GM18517 (cell line): ENCODE measurements at regions not wholly inside any gene's neighbourhood (a gene's known extent, or its start where the extent isn't known, plus 50 kb on each side); places are given as distances from the start of the nearest gene placed in this dataset.

Experiments
- ATAC-seq: cut with Tn5 transposase; IDR thresholded peaks from one replicate; pipeline ENCODE4 v1.9.1; 2021; ENCODE audit warnings: mild to moderate bottlenecking, moderate library complexity; ENCODE audit not compliant: unreplicated experiment

DNA sequence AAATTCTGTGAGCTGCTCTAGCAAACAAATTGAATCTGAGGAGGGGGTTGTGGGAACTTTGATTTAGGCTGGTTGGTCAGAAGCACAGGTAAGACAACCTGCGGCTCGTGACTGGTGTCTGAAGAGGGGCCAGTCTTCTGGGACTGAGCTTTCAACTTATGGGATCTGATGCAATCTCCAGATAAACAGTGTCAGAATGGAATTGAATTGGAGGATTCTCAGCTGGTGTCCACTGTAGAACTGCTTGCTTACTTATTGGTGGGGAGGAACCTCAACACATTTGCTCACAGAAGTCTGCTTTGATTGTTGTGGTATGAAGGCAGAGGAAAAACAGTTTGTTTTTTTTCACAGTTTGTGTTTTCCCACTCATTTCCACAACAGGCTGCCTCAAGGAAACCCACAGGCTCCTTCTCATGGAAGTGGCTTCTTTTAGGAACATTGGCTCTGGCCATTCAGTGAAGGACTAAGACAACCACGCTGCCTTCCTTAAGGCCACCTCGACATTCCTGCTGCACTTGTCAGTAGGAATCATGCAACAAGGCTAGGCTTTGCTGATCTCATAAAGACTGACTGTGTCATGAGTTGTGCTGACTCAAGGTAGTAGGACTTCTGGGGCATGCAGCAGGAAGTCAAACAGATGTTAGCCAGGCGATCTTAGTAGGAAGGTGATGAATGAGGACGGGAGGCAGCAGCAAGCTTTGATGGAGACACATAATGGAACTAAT, 104.7 kb downstream of the TSN start:
- ATAC-seq: no peak

DNA sequence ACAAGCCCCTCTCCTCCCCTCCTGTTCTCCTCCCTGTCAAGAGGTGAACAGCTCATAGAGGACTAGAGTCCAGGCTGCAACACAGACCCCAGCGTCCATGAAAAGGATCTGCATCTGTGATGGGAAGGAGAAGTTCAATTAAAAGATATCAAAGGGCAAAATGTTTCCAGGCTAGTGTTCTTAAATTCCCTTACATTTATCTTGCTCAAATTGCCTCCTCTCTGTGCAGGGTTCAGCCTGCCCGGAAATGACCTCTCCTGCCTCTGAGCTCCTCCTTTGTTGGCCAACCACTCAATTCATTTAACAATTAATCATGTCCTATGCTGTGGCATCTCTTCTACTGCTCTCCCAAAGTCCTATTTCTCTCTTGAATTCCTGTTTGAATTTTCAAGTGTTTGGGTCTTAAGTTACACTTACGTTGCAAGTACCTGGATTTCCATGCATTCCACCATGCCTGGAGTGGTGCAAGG, 105.3 kb downstream of the TSN start:
- no peak for ATAC-seq

DNA sequence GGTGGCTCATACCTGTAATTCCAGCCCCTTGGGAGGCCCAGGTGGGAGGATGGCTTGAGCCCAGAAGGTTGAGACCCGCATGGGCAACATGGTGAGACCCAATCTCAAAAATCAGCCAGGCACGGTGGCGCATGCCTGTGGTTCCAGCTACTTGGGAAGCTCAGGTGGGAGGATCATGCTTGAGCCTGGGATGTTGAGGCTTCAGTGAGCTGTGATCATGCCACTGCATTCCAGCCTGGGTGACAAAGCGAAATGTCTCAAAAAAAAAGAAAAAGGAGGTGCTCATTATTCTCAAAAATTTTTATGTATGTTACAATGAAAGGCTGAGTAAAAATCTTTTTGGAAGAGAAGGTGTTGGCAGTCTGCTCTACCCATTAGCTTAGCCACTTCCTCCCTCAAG, 106.8 kb downstream of the TSN start:
- no peak for ATAC-seq

- no peak for ATAC-seq
Observed at GRCh38 chr2:121865914-121866313, 110.5 kb downstream of the TSN start.

GRCh38 chr2:121866789-121867188, 111.3 kb downstream of the TSN start:
- ATAC-seq: no peak

DNA sequence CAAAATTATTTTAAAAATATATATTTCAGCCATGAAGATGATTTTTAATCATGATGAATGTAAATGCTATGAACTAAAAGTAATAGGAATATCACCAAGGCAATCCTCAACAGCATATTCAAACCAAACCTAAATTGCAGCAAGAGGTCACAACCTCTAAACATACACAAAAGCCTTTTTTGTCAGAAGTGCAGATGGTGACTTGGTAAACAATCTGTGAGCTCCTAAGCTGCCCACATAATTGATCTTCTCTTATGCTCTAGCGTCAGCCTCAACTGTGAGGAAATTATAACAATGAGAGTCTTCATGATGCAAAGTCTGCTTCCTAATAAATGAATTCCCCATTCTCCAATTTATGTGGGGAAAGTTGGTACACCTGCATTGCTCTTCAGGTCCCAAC, 113.2 kb downstream of the TSN start:
- no peak for ATAC-seq

DNA sequence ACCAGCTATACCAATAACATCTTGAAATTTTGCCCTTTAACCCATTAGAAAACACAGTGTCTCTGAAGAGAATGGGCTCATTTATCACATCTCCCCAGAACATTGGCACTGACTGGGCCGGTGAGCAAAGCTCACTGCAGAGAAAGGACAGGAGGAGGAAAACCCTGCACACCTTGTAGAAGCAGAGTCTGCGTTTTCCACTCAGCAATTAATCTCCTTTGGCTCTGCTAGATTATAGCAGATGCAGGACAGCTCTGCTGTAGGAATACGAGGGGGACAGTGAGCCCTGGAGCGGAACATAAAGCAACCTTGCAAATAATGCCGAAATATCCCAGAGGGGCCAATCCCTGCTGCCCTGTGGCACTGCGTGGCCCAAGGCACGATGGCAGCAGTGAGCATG, 113.9 kb downstream of the TSN start:
- ATAC-seq: no peak

DNA sequence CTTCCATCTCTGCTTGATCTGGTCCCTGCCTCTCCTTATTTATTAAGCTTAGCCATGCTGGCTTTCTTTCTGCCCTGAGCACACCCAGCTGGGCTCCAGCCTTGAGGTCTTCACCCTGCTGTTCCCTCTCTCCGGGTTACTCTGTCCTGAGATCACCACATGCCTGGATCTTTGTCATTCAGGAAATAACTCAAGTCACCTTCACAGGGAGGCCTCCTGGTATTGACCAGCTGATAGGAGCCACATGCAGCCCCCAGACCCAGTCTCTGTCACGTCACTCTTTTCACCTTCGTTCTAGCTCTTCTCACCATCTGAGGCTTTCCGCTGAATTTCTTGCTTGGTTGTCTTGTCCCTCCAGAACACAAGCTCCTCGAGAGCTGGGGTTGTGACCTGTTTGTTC, 114.4 kb downstream of the TSN start:
- ATAC-seq: no peak

GRCh38 chr2:121872651-121873050, 117.2 kb downstream of the TSN start:
- ATAC-seq: no peak

GRCh38 chr2:121873864-121874263, 118.4 kb downstream of the TSN start:
- ATAC-seq: no peak

- no peak for ATAC-seq
Observed at GRCh38 chr2:121875585-121876185, 120.2 kb downstream of the TSN start.

GRCh38 chr2:121877366-121877765, 121.9 kb downstream of the TSN start:
- ATAC-seq: no peak

DNA sequence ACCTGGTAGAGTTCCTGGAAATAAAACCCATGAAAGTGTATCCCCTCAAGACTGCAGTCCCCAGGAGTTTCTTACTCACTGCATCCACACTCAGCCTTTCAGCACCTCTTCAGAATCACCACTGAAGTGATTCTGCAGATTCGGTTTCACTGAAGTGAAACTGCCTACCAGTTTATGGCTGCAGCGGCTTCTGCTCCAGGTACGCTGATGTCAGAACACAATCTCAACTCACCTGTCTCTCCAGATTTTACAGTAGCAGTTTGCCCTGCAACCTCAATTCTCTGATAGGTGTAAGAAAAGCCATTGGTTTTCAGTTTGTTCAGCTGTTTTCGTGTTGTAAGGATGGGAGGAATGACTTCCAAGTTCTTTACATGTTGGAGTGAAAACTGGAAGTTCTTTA, 124.8 kb downstream of the TSN start:
- no peak for ATAC-seq

- no peak for ATAC-seq
Observed at GRCh38 chr2:121881038-121881437, 125.6 kb downstream of the TSN start.

GRCh38 chr2:121881950-121882349, 126.5 kb downstream of the TSN start:
- no peak for ATAC-seq

GRCh38 chr2:121884078-121884477, 128.6 kb downstream of the TSN start:
- no peak for ATAC-seq

DNA sequence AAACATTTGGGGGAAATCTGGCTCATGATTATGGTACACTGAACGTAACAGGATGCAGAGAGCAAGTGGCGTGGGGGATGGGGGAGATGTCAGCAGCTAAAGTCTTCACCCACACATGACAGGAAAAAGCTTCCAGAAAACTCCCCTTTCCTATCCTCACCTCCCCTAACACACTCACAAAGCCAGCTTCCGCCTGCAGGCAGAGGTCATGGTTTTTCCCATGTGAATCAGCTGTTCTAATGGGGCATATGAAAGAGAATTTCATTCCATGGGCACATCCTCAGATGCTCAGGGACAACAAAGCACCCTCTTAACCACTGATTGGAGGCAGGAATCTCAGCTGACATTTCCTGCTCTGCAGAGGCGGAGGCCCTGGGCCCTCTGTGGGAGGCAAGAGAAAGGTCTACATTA, 129.1 kb downstream of the TSN start:
- no peak for ATAC-seq

- no peak for ATAC-seq
Observed at GRCh38 chr2:121886059-121886458, 130.6 kb downstream of the TSN start.

DNA sequence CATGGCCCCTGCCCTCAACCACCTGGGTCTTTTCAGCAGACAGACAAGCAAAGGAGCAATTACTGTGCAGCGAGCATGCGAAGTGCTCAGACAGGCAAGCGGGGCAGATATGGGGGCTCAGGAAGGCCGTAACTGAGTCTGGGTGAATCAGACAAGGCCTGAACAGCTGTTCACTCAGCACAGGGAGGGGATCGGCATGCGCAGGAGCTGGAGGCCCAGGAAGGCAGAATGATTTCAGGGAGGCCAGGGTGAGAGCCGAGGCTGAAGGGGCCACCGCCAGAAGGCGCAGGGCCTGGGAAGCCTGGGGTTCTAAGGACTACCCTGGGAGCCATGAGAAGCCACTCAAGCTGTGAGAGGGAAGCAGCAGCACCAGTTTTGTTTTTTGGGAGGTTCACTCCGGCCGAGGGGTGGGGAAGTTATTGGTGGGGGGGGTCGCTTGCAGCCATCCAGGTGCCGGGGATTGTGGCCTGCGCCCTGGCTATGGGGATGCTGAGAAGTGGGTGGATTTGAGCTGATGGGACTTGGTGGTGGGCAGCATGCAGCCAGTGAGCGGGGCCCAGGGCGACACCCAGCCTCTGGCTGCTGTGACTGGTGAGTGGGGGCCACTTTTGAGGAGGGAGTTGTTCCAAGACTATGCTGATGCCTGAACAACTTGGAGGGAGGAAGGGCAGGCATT, 132.2 kb downstream of the TSN start:
- peak; percentile 25 for ATAC-seq

GRCh38 chr2:121888189-121888557, 132.7 kb downstream of the TSN start:
- peak; percentile 73 for ATAC-seq

GRCh38 chr2:121890041-121890440, 134.6 kb downstream of the TSN start:
- ATAC-seq: no peak
